ENCODE measurements at regions not wholly inside any gene's neighbourhood (a gene's known extent, or its start where the extent isn't known, plus 50 kb on each side); places are given as distances from the start of the nearest gene placed in this dataset.
"Not testable (repeated sequence)": the region's sequence is repeated elsewhere in the genome, so short reads cannot be mapped to it uniquely, and the experiment has no call there.

DNA sequence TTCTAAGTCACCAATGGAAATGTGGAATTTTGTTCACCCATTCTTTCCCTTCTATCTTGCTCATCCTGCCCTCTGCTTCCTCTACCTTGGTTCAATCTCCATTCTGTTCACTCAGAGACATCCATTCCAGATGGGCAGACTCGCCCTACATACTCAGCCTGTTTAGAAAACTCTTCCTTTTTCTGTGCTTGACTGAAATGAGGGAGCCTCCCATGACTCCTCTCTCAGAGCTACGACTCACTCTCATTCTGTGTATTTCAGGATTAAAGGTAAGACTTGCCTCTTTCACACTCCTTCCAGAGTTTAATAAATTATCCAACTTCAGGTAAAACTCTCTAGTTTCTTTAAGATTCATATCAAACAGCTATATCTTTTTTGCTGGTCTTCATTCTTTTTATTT lies 182.8 kb downstream of the HS3ST3A1 start:
- Mint-ChIP-seq H3K4me3 (ENCODE audit: low read depth, unreplicated experiment) (no peak overlapping the region), H3K9me3 (ENCODE audit: low read depth, unreplicated experiment) (peaks cover 21% of the 10 kb centered on the region), H3K27ac (ENCODE audit: unreplicated experiment) (no peak overlapping the region), H3K36me3 (ENCODE audit: insufficient read depth, unreplicated experiment) (no peaks in the 10 kb centered on the region), H3K27me3 (ENCODE audit: unreplicated experiment) (no peaks in the 10 kb centered on the region), H3K4me1 (ENCODE audit: low read depth, unreplicated experiment) (no peaks in the 10 kb centered on the region)
- TF ChIP-seq, protein P1, sequence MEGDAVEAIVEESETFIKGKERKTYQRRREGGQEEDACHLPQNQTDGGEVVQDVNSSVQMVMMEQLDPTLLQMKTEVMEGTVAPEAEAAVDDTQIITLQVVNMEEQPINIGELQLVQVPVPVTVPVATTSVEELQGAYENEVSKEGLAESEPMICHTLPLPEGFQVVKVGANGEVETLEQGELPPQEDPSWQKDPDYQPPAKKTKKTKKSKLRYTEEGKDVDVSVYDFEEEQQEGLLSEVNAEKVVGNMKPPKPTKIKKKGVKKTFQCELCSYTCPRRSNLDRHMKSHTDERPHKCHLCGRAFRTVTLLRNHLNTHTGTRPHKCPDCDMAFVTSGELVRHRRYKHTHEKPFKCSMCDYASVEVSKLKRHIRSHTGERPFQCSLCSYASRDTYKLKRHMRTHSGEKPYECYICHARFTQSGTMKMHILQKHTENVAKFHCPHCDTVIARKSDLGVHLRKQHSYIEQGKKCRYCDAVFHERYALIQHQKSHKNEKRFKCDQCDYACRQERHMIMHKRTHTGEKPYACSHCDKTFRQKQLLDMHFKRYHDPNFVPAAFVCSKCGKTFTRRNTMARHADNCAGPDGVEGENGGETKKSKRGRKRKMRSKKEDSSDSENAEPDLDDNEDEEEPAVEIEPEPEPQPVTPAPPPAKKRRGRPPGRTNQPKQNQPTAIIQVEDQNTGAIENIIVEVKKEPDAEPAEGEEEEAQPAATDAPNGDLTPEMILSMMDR (IDR thresholded peaks at IDR 0.05; ENCODE audit: unreplicated experiment), result no peak
- no TSS peak for BruUV-seq (replicated peaks)
- CTCF ChIA-PET, result no interaction called here
- DNase-seq, result no peak
- intact Hi-C loops (cut with micrococcal nuclease; ENCODE audit: unreplicated experiment), result no loop called here

DNA sequence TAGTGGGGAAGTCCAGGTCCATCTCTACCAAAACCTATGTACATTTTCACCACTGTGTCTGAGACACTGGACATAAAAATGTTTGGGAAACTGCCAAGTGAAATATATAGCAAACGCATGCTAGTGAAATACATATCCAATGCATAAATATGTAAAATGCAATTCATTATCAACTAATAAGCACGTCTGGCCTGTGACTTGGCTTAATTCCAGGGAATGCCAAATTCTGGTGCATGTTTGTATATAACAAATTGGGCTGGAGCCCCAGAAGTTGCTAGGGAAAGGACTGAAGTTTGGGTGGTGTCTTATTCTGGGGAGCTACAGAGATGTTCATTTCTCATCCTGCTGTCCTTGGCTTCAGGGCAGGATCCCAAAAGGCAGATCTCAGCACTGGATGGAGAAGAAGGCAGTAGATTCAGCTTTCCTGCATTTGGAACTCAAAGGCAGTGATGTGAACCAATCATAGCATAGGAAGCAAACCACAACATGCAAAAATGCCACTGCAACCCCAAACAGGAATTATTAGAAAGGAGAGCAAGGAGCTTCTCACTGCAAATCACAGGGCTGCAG lies 184.3 kb downstream of the HS3ST3A1 start:
- Mint-ChIP-seq H3K36me3 (ENCODE audit: insufficient read depth, unreplicated experiment) (no peaks in the 10 kb centered on the region), H3K4me3 (ENCODE audit: low read depth, unreplicated experiment) (no peak overlapping the region), H3K9me3 (ENCODE audit: low read depth, unreplicated experiment) (peaks cover 23% of the 10 kb centered on the region), H3K4me1 (ENCODE audit: low read depth, unreplicated experiment) (no peaks in the 10 kb centered on the region), H3K27ac (ENCODE audit: unreplicated experiment) (no peak overlapping the region), H3K27me3 (ENCODE audit: unreplicated experiment) (no peaks in the 10 kb centered on the region)
- CTCF ChIA-PET, result no interaction called here
- intact Hi-C loops (cut with micrococcal nuclease; ENCODE audit: unreplicated experiment), result no loop called here
- no TSS peak for BruUV-seq (replicated peaks)
- TF ChIP-seq, protein P1 (IDR thresholded peaks at IDR 0.05; ENCODE audit: unreplicated experiment), result no peak
- no peak for DNase-seq

DNA sequence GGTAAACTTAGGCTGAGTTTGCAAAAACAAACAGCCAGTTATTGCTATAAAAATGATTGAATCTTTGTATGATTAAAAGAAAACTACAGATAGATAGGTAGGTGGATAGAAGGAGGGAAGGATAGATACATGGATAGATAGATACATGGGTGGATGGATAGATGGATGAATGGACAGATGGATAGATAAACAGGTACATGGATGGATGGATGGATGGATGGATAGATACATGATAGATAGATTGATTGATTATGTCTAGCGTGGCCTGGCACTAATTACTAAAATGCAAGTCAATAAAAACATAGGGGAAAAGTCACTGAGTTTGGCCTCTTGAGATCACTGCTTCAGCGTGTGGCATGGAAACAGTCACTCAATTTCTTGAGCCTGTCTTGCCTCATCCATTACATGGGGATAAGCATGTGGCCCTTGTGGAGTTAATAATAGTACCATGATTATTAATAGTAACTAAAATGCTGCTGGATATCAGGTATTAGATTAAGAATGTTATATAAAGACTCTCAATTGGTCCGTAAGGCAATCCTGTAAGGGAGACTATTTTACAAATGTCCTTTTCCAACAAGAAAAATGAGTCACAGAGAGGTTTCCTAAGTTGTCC lies 184.9 kb downstream of the HS3ST3A1 start:
- H3K27me3 Mint-ChIP-seq (ENCODE audit: unreplicated experiment), result no peaks in the 10 kb centered on the region

DNA sequence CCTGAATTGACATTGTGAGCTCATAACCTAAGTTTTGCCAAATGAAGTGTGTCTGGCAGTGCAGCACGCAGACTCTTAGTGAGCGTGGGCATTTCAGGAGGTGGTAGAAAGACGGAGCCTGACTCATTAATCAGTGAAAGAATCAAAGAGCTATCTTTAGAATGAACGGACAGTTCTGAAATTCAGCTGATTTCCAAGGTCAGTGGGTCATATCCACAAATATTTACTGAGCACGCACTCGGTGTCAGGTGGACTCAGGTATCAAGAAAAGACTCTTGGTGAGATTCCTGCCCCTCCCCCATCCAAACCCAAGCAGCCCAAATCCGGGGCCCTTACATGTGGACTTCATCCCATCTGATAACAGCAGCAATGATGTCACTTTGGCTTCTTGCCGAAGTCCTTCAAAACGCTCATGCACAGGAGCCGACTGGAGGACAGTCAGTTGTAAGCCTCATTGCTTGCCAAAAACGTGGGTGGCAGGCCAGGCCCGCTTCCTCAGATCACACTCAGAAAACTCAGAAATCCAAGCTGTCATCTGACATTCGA lies 185.8 kb downstream of the HS3ST3A1 start:
- Mint-ChIP-seq H3K4me1 (ENCODE audit: low read depth, unreplicated experiment) (no peaks in the 10 kb centered on the region), H3K27me3 (ENCODE audit: unreplicated experiment) (no peaks in the 10 kb centered on the region), H3K36me3 (ENCODE audit: insufficient read depth, unreplicated experiment) (no peaks in the 10 kb centered on the region), H3K27ac (ENCODE audit: unreplicated experiment) (no peak overlapping the region), H3K9me3 (ENCODE audit: low read depth, unreplicated experiment) (peaks cover 15% of the 10 kb centered on the region), H3K4me3 (ENCODE audit: low read depth, unreplicated experiment) (no peak overlapping the region)
- no peak for DNase-seq
- no TSS peak for BruUV-seq (replicated peaks)
- intact Hi-C loops (cut with micrococcal nuclease; ENCODE audit: unreplicated experiment), result no loop called here
- CTCF ChIA-PET, result no interaction called here
- TF ChIP-seq, protein P1 (IDR thresholded peaks at IDR 0.05; ENCODE audit: unreplicated experiment), result no peak

More for the DNA sequence above, 184.9 kb downstream of the HS3ST3A1 start:
- H3K27ac Mint-ChIP-seq (ENCODE audit: unreplicated experiment), result no peak overlapping the region
- BruUV-seq (replicated peaks), result no TSS peak
- CTCF ChIA-PET, result no interaction called here
- intact Hi-C loops (cut with micrococcal nuclease; ENCODE audit: unreplicated experiment), result no loop called here
- H3K36me3 Mint-ChIP-seq (ENCODE audit: insufficient read depth, unreplicated experiment), result no peaks in the 10 kb centered on the region
- no peaks in the 10 kb centered on the region for H3K4me1 Mint-ChIP-seq (ENCODE audit: low read depth, unreplicated experiment)
- H3K4me3 Mint-ChIP-seq (ENCODE audit: low read depth, unreplicated experiment), result no peak overlapping the region
- peaks cover 21% of the 10 kb centered on the region for H3K9me3 Mint-ChIP-seq (ENCODE audit: low read depth, unreplicated experiment)
- TF ChIP-seq, protein P1 (IDR thresholded peaks at IDR 0.05; ENCODE audit: unreplicated experiment), result no peak
- no peak for DNase-seq

DNA sequence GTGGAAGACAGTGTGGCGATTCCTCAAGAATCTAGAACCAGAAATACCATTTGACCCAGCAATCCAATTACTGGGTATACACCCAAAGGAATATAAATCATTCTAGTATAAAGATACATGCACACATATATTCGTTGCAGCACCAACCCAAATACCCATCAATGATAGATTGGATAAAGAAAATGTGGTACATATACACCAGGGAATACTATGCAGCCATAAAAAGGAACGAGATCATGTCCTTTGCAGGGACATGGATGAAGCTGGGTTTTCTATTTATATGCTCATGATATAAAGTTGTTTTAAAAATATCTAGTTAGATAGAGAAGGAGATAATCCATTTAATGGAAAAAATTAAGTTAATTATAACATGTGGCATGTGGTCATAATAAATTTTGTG lies 186.5 kb downstream of the HS3ST3A1 start:
- H3K9me3 Mint-ChIP-seq (ENCODE audit: low read depth, unreplicated experiment), result peaks cover 11% of the 10 kb centered on the region
- H3K27ac Mint-ChIP-seq (ENCODE audit: unreplicated experiment); H3K4me3 Mint-ChIP-seq (ENCODE audit: low read depth, unreplicated experiment); H3K36me3 Mint-ChIP-seq (ENCODE audit: insufficient read depth, unreplicated experiment); intact Hi-C loops (cut with micrococcal nuclease; ENCODE audit: unreplicated experiment); CTCF ChIA-PET; H3K4me1 Mint-ChIP-seq (ENCODE audit: low read depth, unreplicated experiment); DNase-seq; BruUV-seq (replicated peaks); H3K27me3 Mint-ChIP-seq (ENCODE audit: unreplicated experiment): not testable (repeated sequence)

Data from Calu3 (cell line).